Endothelial cell of umbilical vein (primary cell): ENCODE measurements at regions not wholly inside any gene's neighbourhood (a gene's known extent, or its start where the extent isn't known, plus 50 kb on each side); places are given as distances from the start of the nearest gene placed in this dataset.

Experiments used
- EZH2 ChIP-seq: IDR thresholded peaks from 2 replicates; pipeline ENCODE4 v1.6.1; 2012; ENCODE audit warnings: borderline replicate concordance, low read depth, mild to moderate bottlenecking, moderate library complexity, low read length, inconsistent platforms; ENCODE audit not compliant: severe bottlenecking
- FOS ChIP-seq: IDR thresholded peaks from 2 replicates; pipeline ENCODE4 v1.6.1; 2011; ENCODE audit warnings: mild to moderate bottlenecking, low read length, moderate library complexity, borderline replicate concordance; ENCODE audit not compliant: insufficient read depth
- GATA2 ChIP-seq: IDR thresholded peaks from 2 replicates; pipeline ENCODE4 v1.7.0; 2011; ENCODE audit warnings: low read depth, mild to moderate bottlenecking, moderate library complexity, mixed read lengths, low read length; ENCODE audit not compliant: insufficient read length, insufficient read depth
- JUN ChIP-seq: IDR thresholded peaks from 2 replicates; pipeline ENCODE4 v1.6.1; 2011; ENCODE audit warnings: borderline replicate concordance, low read depth; ENCODE audit not compliant: insufficient read length, insufficient read depth
- MAX ChIP-seq: IDR thresholded peaks from 2 replicates; pipeline ENCODE4 v1.6.1; 2011; ENCODE audit not compliant: insufficient read depth, insufficient read length
- MYC ChIP-seq: IDR thresholded peaks from one replicate; pipeline ENCODE4 v1.6.1; 2011; ENCODE audit warnings: mild to moderate bottlenecking, low read depth, low read length
- POLR2A ChIP-seq: IDR thresholded peaks from 2 replicates; pipeline ENCODE4 v1.6.1; 2012; ENCODE audit warnings: low read depth, mild to moderate bottlenecking, control low read depth, low read length
- POLR2AphosphoS5 ChIP-seq: IDR thresholded peaks from 2 replicates; pipeline ENCODE4 v1.6.1; 2012; ENCODE audit warnings: low read depth, mild to moderate bottlenecking, control low read depth, low read length, moderate library complexity; ENCODE audit not compliant: insufficient read depth
- TF ChIP-seq, protein P1 (sequence below), 2 donors: IDR thresholded peaks; 1 replicate in 1 of 2; 2 replicates in 1 of 2; pipeline ENCODE4 v1.5.1; 2011; ENCODE audit warnings: low read length in 2 of 2, mild to moderate bottlenecking in 2 of 2, moderate library complexity in 2 of 2, control low read depth in 1 of 2, inconsistent platforms in 1 of 2, low read depth in 1 of 2; ENCODE audit not compliant: insufficient read depth in 1 of 2; ENCODE audit errors: extremely low read depth in 1 of 2

DNA sequence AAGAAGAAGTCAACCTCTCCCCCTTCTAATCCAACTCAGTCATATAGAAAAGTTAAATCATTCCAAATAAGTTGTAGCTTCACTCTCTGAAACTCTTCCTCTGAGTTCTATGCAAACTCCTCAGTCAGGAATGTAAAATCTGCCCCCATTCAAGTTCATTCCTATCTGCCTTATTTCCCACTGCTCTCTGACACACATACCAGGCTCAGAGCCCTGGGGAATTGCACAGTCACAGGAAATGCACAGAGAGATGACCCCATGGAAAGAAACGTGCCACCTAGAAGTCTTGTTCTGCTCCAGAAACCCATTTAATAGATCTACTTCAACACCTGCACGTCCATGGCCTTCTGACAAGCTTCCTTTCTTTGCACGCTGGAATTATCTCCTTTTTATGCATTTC, 236.0 kb upstream of the VCX3A start:
- no peak for TF ChIP-seq POLR2A
- TF ChIP-seq JUN = no peak
- TF ChIP-seq, protein P1, sequence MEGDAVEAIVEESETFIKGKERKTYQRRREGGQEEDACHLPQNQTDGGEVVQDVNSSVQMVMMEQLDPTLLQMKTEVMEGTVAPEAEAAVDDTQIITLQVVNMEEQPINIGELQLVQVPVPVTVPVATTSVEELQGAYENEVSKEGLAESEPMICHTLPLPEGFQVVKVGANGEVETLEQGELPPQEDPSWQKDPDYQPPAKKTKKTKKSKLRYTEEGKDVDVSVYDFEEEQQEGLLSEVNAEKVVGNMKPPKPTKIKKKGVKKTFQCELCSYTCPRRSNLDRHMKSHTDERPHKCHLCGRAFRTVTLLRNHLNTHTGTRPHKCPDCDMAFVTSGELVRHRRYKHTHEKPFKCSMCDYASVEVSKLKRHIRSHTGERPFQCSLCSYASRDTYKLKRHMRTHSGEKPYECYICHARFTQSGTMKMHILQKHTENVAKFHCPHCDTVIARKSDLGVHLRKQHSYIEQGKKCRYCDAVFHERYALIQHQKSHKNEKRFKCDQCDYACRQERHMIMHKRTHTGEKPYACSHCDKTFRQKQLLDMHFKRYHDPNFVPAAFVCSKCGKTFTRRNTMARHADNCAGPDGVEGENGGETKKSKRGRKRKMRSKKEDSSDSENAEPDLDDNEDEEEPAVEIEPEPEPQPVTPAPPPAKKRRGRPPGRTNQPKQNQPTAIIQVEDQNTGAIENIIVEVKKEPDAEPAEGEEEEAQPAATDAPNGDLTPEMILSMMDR (IDR thresholded peaks at IDR 0.05; ENCODE audit: extremely low read depth in 1 of 2, insufficient read depth in 1 of 2, low read depth in 1 of 2, low read length in 2 of 2) = no peak
- TF ChIP-seq FOS = no peak
- no peak for TF ChIP-seq POLR2AphosphoS5
- TF ChIP-seq EZH2 = no peak
- TF ChIP-seq MYC = no peak
- no peak for TF ChIP-seq GATA2
- TF ChIP-seq MAX = no peak
